Loucy (cell line): ENCODE measurements at regions not wholly inside any gene's neighbourhood (a gene's known extent, or its start where the extent isn't known, plus 50 kb on each side); places are given as distances from the start of the nearest gene placed in this dataset.

Source experiments
- H2AFZ ChIP-seq: fragments of 200-600 bp; sonication (generic); 2 replicates; pipeline ENCODE4 v1.6.0; 2016; ENCODE audit warnings: antibody characterized with exemption, mild to moderate bottlenecking, low read length, moderate library complexity
- H3F3A ChIP-seq: fragments of 200-600 bp; 2 replicates; pipeline ENCODE4 v1.6.0; 2016; ENCODE audit warnings: antibody characterized with exemption, low read depth, mild to moderate bottlenecking
- H3K27me3 ChIP-seq: fragments of 200-600 bp; sonication (generic); 2 replicates; pipeline ENCODE4 v1.6.1; 2014; ENCODE audit warnings: low read length, mild to moderate bottlenecking; ENCODE audit not compliant: insufficient read depth, poor library complexity, severe bottlenecking
- H3K36me3 ChIP-seq: fragments of 200-600 bp; sonication (generic); 2 replicates; pipeline ENCODE4 v1.6.1; 2016; ENCODE audit warnings: low read length; ENCODE audit not compliant: insufficient read depth
- H3K4me1 ChIP-seq: fragments of 200-600 bp; sonication (generic); 2 replicates; pipeline ENCODE4 v1.5.1; 2014; ENCODE audit warnings: low read length, mild to moderate bottlenecking; ENCODE audit not compliant: insufficient read depth, poor library complexity, severe bottlenecking
- H3K4me2 ChIP-seq: fragments of 200-600 bp; sonication (generic); 2 replicates; pipeline ENCODE4 v1.6.0; 2014; ENCODE audit warnings: antibody characterized with exemption, low read length, low read depth, mild to moderate bottlenecking; ENCODE audit not compliant: poor library complexity, severe bottlenecking
- H3K4me3 ChIP-seq: fragments of 200-600 bp; sonication (generic); 2 replicates; pipeline ENCODE4 v1.5.1; 2014; ENCODE audit warnings: low read length, mild to moderate bottlenecking, mixed read lengths; ENCODE audit not compliant: poor library complexity, severe bottlenecking
- H3K79me2 ChIP-seq: fragments of 200-600 bp; sonication (generic); 2 replicates; pipeline ENCODE4 v1.6.1; 2014; ENCODE audit warnings: low read length; ENCODE audit not compliant: insufficient read depth
- H3K9ac ChIP-seq: fragments of 200-600 bp; sonication (generic); 2 replicates; pipeline ENCODE4 v1.6.0; 2014; ENCODE audit warnings: mild to moderate bottlenecking, low read depth, low read length, moderate library complexity; ENCODE audit not compliant: poor library complexity, severe bottlenecking
- H3K9me2 ChIP-seq: fragments of 200-600 bp; sonication (generic); replicated peaks from 2 replicates; pipeline ENCODE4 v1.6.1; 2016; ENCODE audit warnings: low read depth, low read length, mixed read lengths
- H3K9me3 ChIP-seq: fragments of 200-600 bp; sonication (generic); 2 replicates; pipeline ENCODE4 v1.6.1; 2014; ENCODE audit warnings: mild to moderate bottlenecking, antibody characterized with exemption, low read length, low read depth; ENCODE audit not compliant: insufficient read depth
- H4K20me1 ChIP-seq: fragments of 200-600 bp; sonication (generic); 2 replicates; pipeline ENCODE4 v1.6.0; 2014; ENCODE audit warnings: antibody characterized with exemption, low read length, mild to moderate bottlenecking; ENCODE audit not compliant: insufficient read depth, poor library complexity, severe bottlenecking
- CTCF ChIP-seq: fragments of 200-600 bp; sonication (generic); conservative IDR thresholded peaks from 2 replicates; pipeline ENCODE4 v1.5.1; 2014; ENCODE audit warnings: mild to moderate bottlenecking, antibody characterized with exemption, low read length
- EZH2phosphoT487 ChIP-seq: fragments of 200-600 bp; IDR thresholded peaks from 2 replicates; pipeline ENCODE4 v1.6.1; 2018; ENCODE audit warnings: antibody characterized with exemption, mild to moderate bottlenecking, moderate library complexity, borderline replicate concordance

- H3K4me2 ChIP-seq: no peak overlapping the region
- no peaks in the 10 kb centered on the region for H3K9me2 ChIP-seq
- no peak overlapping the region for H2AFZ ChIP-seq
- H3K4me1 ChIP-seq: no peaks in the 10 kb centered on the region
- no peak overlapping the region for H3K4me3 ChIP-seq
- TF ChIP-seq EZH2phosphoT487: no peak
- no peaks in the 10 kb centered on the region for H3K9me3 ChIP-seq
- H3F3A ChIP-seq: no peaks in the 10 kb centered on the region
- H3K9ac ChIP-seq: no peak overlapping the region
- H4K20me1 ChIP-seq: no peaks in the 10 kb centered on the region
- H3K79me2 ChIP-seq: no peaks in the 10 kb centered on the region
- H3K27me3 ChIP-seq: no peaks in the 10 kb centered on the region
- H3K36me3 ChIP-seq: no peaks in the 10 kb centered on the region
Measured at GRCh38 chr4:156690572-156690971, 281.0 kb downstream of the PDGFC start.

- H3F3A ChIP-seq: no peaks in the 10 kb centered on the region
- TF ChIP-seq CTCF (no peak), EZH2phosphoT487 (no peak)
- H3K36me3 ChIP-seq: no peaks in the 10 kb centered on the region
- no peak overlapping the region for H3K9ac ChIP-seq
- no peaks in the 10 kb centered on the region for H3K27me3 ChIP-seq
- H4K20me1 ChIP-seq: no peaks in the 10 kb centered on the region
- no peaks in the 10 kb centered on the region for H3K4me1 ChIP-seq
- no peaks in the 10 kb centered on the region for H3K9me3 ChIP-seq
- no peaks in the 10 kb centered on the region for H3K9me2 ChIP-seq
- H2AFZ ChIP-seq: no peak overlapping the region
- no peaks in the 10 kb centered on the region for H3K79me2 ChIP-seq
- no peak overlapping the region for H3K4me3 ChIP-seq
- no peak overlapping the region for H3K4me2 ChIP-seq
Measured at GRCh38 chr4:156686120-156686519, 285.5 kb downstream of the PDGFC start.

- no peak overlapping the region for H3K4me2 ChIP-seq
- H4K20me1 ChIP-seq: no peaks in the 10 kb centered on the region
- no peaks in the 10 kb centered on the region for H3K9me3 ChIP-seq
- no peak overlapping the region for H2AFZ ChIP-seq
- no peak overlapping the region for H3K4me3 ChIP-seq
- H3K9ac ChIP-seq: no peak overlapping the region
- H3K27me3 ChIP-seq: no peaks in the 10 kb centered on the region
- no peaks in the 10 kb centered on the region for H3K36me3 ChIP-seq
- no peaks in the 10 kb centered on the region for H3K9me2 ChIP-seq
- no peak for TF ChIP-seq CTCF
- no peak for TF ChIP-seq EZH2phosphoT487
- H3F3A ChIP-seq: no peaks in the 10 kb centered on the region
- no peaks in the 10 kb centered on the region for H3K79me2 ChIP-seq
- H3K4me1 ChIP-seq: no peaks in the 10 kb centered on the region
Measured at GRCh38 chr4:156685308-156685707, 286.3 kb downstream of the PDGFC start.

- no peak overlapping the region for H2AFZ ChIP-seq
Measured at GRCh38 chr4:156677656-156678055, 293.9 kb downstream of the PDGFC start.

More at GRCh38 chr4:156677656-156678055, 293.9 kb downstream of the PDGFC start:
- Histone ChIP-seq H3F3A (no peaks in the 10 kb centered on the region), H4K20me1 (no peaks in the 10 kb centered on the region), H3K9ac (no peak overlapping the region), H3K9me2 (no peaks in the 10 kb centered on the region), H3K4me2 (no peak overlapping the region), H3K36me3 (no peaks in the 10 kb centered on the region), H3K9me3 (no peaks in the 10 kb centered on the region), H3K4me3 (no peak overlapping the region), H3K79me2 (no peaks in the 10 kb centered on the region), H3K4me1 (no peaks in the 10 kb centered on the region), H3K27me3 (no peaks in the 10 kb centered on the region)
- TF ChIP-seq CTCF: no peak
- no peak for TF ChIP-seq EZH2phosphoT487
